H1 (cell line): ENCODE measurements at regions not wholly inside any gene's neighbourhood (a gene's known extent, or its start where the extent isn't known, plus 50 kb on each side); places are given as distances from the start of the nearest gene placed in this dataset.

Experiments
- ASH2L ChIP-seq: fragments of 200-600, 300-600 bp; sonication (generic); IDR thresholded peaks from one replicate; pipeline ENCODE4 v1.7.1; 2017; ENCODE audit warnings: low read length
- CBX5 ChIP-seq: fragments of 300-800, 300-1000 bp; sonication (generic); IDR thresholded peaks from 2 replicates; pipeline ENCODE4 v1.7.1; 2016; ENCODE audit warnings: antibody characterized with exemption, low read length, low read depth
- CEBPB ChIP-seq: IDR thresholded peaks from 2 replicates; pipeline ENCODE4 v1.6.1; 2012; ENCODE audit warnings: low read depth, low read length
- FOSL1 ChIP-seq: IDR thresholded peaks from 2 replicates; pipeline ENCODE4 v1.6.1; 2011; ENCODE audit warnings: mild to moderate bottlenecking, low read depth, low read length, moderate library complexity; ENCODE audit not compliant: insufficient read depth
- HDAC2 ChIP-seq, 2 experiments: fragments of 300-600 bp in 1 of 2; sonication (generic) in 1 of 2; IDR thresholded peaks; 2 replicates each; pipeline ENCODE4 v1.6.1; 2011 to 2012; ENCODE audit warnings: low read depth in 2 of 2, low read length in 2 of 2, mild to moderate bottlenecking in 2 of 2, moderate library complexity in 2 of 2, borderline replicate concordance in 1 of 2, inconsistent platforms in 1 of 2
- RNF2 ChIP-seq: fragments of 200-900, 300-1000 bp; sonication (generic); IDR thresholded peaks from 2 replicates; pipeline ENCODE4 v1.7.1; 2016; ENCODE audit warnings: borderline replicate concordance, low read depth, mild to moderate bottlenecking, antibody characterized with exemption, low read length; ENCODE audit not compliant: poor library complexity, severe bottlenecking; ENCODE audit errors: missing control alignments
- SIN3A ChIP-seq, 2 experiments: IDR thresholded peaks in 1 of 2; conservative IDR thresholded peaks in 1 of 2; 2 replicates each; pipeline ENCODE4 v1.6.1; 2011 to 2012; ENCODE audit warnings: low read length in 2 of 2, improper control_type of control experiment in 1 of 2, low read depth in 1 of 2, mild to moderate bottlenecking in 1 of 2

DNA sequence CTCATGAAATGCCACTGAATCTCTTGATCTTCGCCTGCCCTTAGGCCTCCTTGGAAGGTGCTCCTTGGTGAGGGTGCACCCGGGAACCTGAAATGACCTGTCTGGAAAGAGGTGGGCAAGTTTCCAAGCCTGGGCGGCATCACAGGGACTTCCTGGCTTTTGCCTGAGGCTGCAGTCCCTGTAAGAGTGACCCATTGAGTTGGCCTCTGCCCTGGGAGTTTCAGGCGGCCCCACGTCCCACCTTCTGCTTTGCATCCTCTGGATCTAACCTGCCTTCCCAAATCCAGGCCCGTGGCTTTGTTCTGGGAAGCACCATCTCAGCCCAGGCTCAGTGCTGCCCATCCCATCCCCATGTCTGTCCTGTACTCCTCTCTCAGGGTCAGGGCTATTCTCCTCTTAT, 356.4 kb downstream of the RPS24 start (continued):
- TF ChIP-seq RNF2 = no peak
- no peak for TF ChIP-seq FOSL1
- TF ChIP-seq HDAC2 (IDR thresholded peaks at IDR 0.05; ENCODE audit: borderline replicate concordance in 1 of 2, low read depth in 2 of 2, low read length in 2 of 2) = no peak
- no peak for TF ChIP-seq CBX5
- no peak for TF ChIP-seq SIN3A (conservative IDR thresholded peaks at IDR 0.05 in 1 of 2, IDR thresholded peaks at IDR 0.05 in 1 of 2; ENCODE audit: low read depth in 1 of 2, low read length in 2 of 2)
- TF ChIP-seq ASH2L = no peak
- no peak for TF ChIP-seq CEBPB
